ENCODE measurements at regions not wholly inside any gene's neighbourhood (a gene's known extent, or its start where the extent isn't known, plus 50 kb on each side); places are given as distances from the start of the nearest gene placed in this dataset.

GRCh38 chr3:34872406-34872805, 766.9 kb upstream of the ARPP21 start:
- no peaks in the 10 kb centered on the region for H3K9me3 Mint-ChIP-seq (ENCODE audit: low read depth, unreplicated experiment)
- no peak overlapping the region for H3K27ac Mint-ChIP-seq (ENCODE audit: unreplicated experiment)
- DNase-seq: no peak
- no TSS peak for BruUV-seq (replicated peaks)
- TF ChIP-seq CTCF (IDR thresholded peaks at IDR 0.05; ENCODE audit: unreplicated experiment): no peak
- CTCF ChIA-PET: no interaction called here
- intact Hi-C loops (cut with micrococcal nuclease; ENCODE audit: unreplicated experiment): no loop called here
- H3K4me1 Mint-ChIP-seq (ENCODE audit: low read depth, unreplicated experiment): no peaks in the 10 kb centered on the region
- no peaks in the 10 kb centered on the region for H3K36me3 Mint-ChIP-seq (ENCODE audit: insufficient read depth, unreplicated experiment)
- H3K4me3 Mint-ChIP-seq (ENCODE audit: low read depth, unreplicated experiment): no peak overlapping the region
- H3K27me3 Mint-ChIP-seq (ENCODE audit: unreplicated experiment): no peaks in the 10 kb centered on the region

GRCh38 chr3:34876997-34877396, 762.3 kb upstream of the ARPP21 start:
- H3K27ac Mint-ChIP-seq (ENCODE audit: unreplicated experiment): no peak overlapping the region
- no peak overlapping the region for H3K4me3 Mint-ChIP-seq (ENCODE audit: low read depth, unreplicated experiment)
- CTCF ChIA-PET: no interaction called here
- no peaks in the 10 kb centered on the region for H3K27me3 Mint-ChIP-seq (ENCODE audit: unreplicated experiment)
- intact Hi-C loops (cut with micrococcal nuclease; ENCODE audit: unreplicated experiment): no loop called here
- no peak for TF ChIP-seq CTCF (IDR thresholded peaks at IDR 0.05; ENCODE audit: unreplicated experiment)
- H3K4me1 Mint-ChIP-seq (ENCODE audit: low read depth, unreplicated experiment): no peaks in the 10 kb centered on the region
- H3K9me3 Mint-ChIP-seq (ENCODE audit: low read depth, unreplicated experiment): no peaks in the 10 kb centered on the region
- BruUV-seq (replicated peaks): no TSS peak
- no peaks in the 10 kb centered on the region for H3K36me3 Mint-ChIP-seq (ENCODE audit: insufficient read depth, unreplicated experiment)
- DNase-seq: no peak

- CTCF ChIA-PET: no interaction called here
- TF ChIP-seq CTCF (IDR thresholded peaks at IDR 0.05; ENCODE audit: unreplicated experiment): no peak
- no TSS peak for BruUV-seq (replicated peaks)
- no peak for DNase-seq
- Mint-ChIP-seq H3K4me1 (ENCODE audit: low read depth, unreplicated experiment) (no peaks in the 10 kb centered on the region), H3K36me3 (ENCODE audit: insufficient read depth, unreplicated experiment) (no peaks in the 10 kb centered on the region), H3K4me3 (ENCODE audit: low read depth, unreplicated experiment) (no peak overlapping the region), H3K27me3 (ENCODE audit: unreplicated experiment) (no peaks in the 10 kb centered on the region), H3K27ac (ENCODE audit: unreplicated experiment) (no peak overlapping the region), H3K9me3 (ENCODE audit: low read depth, unreplicated experiment) (no peaks in the 10 kb centered on the region)
- intact Hi-C loops (cut with micrococcal nuclease; ENCODE audit: unreplicated experiment): no loop called here
These were observed 760.8 kb upstream of the ARPP21 start for GRCh38 chr3:34878488-34878887.

GRCh38 chr3:34881026-34881425, 758.3 kb upstream of the ARPP21 start:
- no peak overlapping the region for H3K27ac Mint-ChIP-seq (ENCODE audit: unreplicated experiment)
- intact Hi-C loops (cut with micrococcal nuclease; ENCODE audit: unreplicated experiment): loop anchor here (5.0 kb wide), 1 partner anchor 1026 kb away; no protein-coding TSS in a partner anchor
- H3K4me3 Mint-ChIP-seq (ENCODE audit: low read depth, unreplicated experiment): no peak overlapping the region
- TF ChIP-seq CTCF (IDR thresholded peaks at IDR 0.05; ENCODE audit: unreplicated experiment): no peak
- H3K27me3 Mint-ChIP-seq (ENCODE audit: unreplicated experiment): no peaks in the 10 kb centered on the region
- BruUV-seq (replicated peaks): no TSS peak
- DNase-seq: no peak
- CTCF ChIA-PET: no interaction called here
- no peaks in the 10 kb centered on the region for H3K9me3 Mint-ChIP-seq (ENCODE audit: low read depth, unreplicated experiment)
- no peaks in the 10 kb centered on the region for H3K4me1 Mint-ChIP-seq (ENCODE audit: low read depth, unreplicated experiment)
- H3K36me3 Mint-ChIP-seq (ENCODE audit: insufficient read depth, unreplicated experiment): no peaks in the 10 kb centered on the region

Data from Calu3 (cell line).